ENCODE measurements at regions not wholly inside any gene's neighbourhood (a gene's known extent, or its start where the extent isn't known, plus 50 kb on each side); places are given as distances from the start of the nearest gene placed in this dataset.

DNA sequence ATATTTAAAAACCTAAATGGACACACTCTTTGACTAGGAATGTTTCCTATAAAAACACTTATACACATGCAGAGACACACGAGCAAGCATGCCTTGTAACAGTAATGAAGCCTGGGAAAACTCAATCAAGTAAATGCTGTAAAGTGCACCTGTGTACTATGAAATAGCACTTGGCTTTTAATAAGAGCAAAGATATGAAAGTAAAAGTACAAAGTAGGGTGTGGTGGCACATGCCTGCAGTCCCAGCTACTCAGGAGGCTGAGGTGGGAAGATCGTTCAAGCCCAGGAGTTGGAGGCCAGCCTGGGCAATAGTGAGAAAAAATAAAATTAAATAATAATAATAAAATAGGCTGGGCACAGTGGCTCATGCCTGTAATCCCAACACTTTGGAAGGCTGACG lies 166.9 kb upstream of the GRK3 start:
- Histone ChIP-seq H3K9me3 (ENCODE audit: low read length) (no peaks in the 10 kb centered on the region), H4K20me1 (ENCODE audit: insufficient read depth, low read length) (peaks cover 49% of the 10 kb centered on the region), H3K4me2 (ENCODE audit: low read depth, low read length) (no peak overlapping the region), H3K36me3 (replicated peaks in 1 of 2; ENCODE audit: control insufficient read depth in 1 of 2, insufficient read depth in 2 of 2, low read length in 2 of 2) (no peaks in the 10 kb centered on the region), H3K27me3 (ENCODE audit: control insufficient read depth in 1 of 2, insufficient read depth in 2 of 2, low read length in 2 of 2) (no peaks in the 10 kb centered on the region), H3K4me3 (replicated peaks in 1 of 3; ENCODE audit: insufficient read depth in 1 of 3, low read depth in 2 of 3, low read length in 3 of 3) (no peak overlapping the region), H3K27ac (ENCODE audit: extremely low read length, insufficient read depth, low read length) (no peak overlapping the region), H2AFZ (ENCODE audit: low read length) (no peak overlapping the region), H3K4me1 (ENCODE audit: insufficient read depth, low read length) (peaks cover 92% of the 10 kb centered on the region), H3K9ac (ENCODE audit: insufficient read depth, low read depth, low read length) (no peak overlapping the region), H3K79me2 (ENCODE audit: insufficient read depth, low read length) (peaks cover 70% of the 10 kb centered on the region)
- CTCF ChIA-PET (ENCODE audit: low intra/inter-chr PET ratio, low total read pairs): no interaction called here
- in situ Hi-C loops (cut with HindIII; ENCODE audit: extremely low pct_ligation_motif_present, low pct_unique_long_range_greater_than_20kb) (no loop called here), intact Hi-C loops (cut with micrococcal nuclease; ENCODE audit: unreplicated experiment) (no loop called here)
- BruUV-seq (replicated peaks): no TSS peak
- POLR2A ChIA-PET: no interaction called here
- WGBS (ENCODE audit: low lambda C conversion rate): 91% methylated on average over 3 of the region's 3 CpGs
- DNase-seq (ENCODE audit: low spot score): no peak
- ATAC-seq: no peak
- no peak for FAIRE-seq
- no peak for TF ChIP-seq MEF2D (CRISPR knock-in tag; IDR thresholded peaks at IDR 0.05)
- TF ChIP-seq, protein P1, sequence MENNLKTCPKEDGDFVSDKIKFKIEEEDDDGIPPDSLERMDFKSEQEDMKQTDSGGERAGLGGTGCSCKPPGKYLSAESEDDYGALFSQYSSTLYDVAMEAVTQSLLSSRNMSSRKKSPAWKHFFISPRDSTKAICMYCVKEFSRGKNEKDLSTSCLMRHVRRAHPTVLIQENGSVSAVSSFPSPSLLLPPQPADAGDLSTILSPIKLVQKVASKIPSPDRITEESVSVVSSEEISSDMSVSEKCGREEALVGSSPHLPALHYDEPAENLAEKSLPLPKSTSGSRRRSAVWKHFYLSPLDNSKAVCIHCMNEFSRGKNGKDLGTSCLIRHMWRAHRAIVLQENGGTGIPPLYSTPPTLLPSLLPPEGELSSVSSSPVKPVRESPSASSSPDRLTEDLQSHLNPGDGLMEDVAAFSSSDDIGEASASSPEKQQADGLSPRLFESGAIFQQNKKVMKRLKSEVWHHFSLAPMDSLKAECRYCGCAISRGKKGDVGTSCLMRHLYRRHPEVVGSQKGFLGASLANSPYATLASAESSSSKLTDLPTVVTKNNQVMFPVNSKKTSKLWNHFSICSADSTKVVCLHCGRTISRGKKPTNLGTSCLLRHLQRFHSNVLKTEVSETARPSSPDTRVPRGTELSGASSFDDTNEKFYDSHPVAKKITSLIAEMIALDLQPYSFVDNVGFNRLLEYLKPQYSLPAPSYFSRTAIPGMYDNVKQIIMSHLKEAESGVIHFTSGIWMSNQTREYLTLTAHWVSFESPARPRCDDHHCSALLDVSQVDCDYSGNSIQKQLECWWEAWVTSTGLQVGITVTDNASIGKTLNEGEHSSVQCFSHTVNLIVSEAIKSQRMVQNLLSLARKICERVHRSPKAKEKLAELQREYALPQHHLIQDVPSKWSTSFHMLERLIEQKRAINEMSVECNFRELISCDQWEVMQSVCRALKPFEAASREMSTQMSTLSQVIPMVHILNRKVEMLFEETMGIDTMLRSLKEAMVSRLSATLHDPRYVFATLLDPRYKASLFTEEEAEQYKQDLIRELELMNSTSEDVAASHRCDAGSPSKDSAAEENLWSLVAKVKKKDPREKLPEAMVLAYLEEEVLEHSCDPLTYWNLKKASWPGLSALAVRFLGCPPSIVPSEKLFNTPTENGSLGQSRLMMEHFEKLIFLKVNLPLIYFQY (CRISPR knock-in tag; IDR thresholded peaks at IDR 0.05; ENCODE audit: borderline replicate concordance): no peak
- TF ChIP-seq HNRNPL (IDR thresholded peaks at IDR 0.05; ENCODE audit: low read depth, low read length): no peak
- TF ChIP-seq, protein P2, sequence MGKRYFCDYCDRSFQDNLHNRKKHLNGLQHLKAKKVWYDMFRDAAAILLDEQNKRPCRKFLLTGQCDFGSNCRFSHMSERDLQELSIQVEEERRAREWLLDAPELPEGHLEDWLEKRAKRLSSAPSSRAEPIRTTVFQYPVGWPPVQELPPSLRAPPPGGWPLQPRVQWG (CRISPR knock-in tag; IDR thresholded peaks at IDR 0.05; ENCODE audit: borderline replicate concordance, low read depth): no peak
- TF ChIP-seq TOPORS (CRISPR knock-in tag; IDR thresholded peaks at IDR 0.05): no peak
- TF ChIP-seq ZFP41 (CRISPR knock-in tag; IDR thresholded peaks at IDR 0.05; ENCODE audit: borderline replicate concordance): no peak
- TF ChIP-seq, protein P3, sequence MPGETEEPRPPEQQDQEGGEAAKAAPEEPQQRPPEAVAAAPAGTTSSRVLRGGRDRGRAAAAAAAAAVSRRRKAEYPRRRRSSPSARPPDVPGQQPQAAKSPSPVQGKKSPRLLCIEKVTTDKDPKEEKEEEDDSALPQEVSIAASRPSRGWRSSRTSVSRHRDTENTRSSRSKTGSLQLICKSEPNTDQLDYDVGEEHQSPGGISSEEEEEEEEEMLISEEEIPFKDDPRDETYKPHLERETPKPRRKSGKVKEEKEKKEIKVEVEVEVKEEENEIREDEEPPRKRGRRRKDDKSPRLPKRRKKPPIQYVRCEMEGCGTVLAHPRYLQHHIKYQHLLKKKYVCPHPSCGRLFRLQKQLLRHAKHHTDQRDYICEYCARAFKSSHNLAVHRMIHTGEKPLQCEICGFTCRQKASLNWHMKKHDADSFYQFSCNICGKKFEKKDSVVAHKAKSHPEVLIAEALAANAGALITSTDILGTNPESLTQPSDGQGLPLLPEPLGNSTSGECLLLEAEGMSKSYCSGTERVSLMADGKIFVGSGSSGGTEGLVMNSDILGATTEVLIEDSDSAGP (CRISPR knock-in tag; IDR thresholded peaks at IDR 0.05; ENCODE audit: borderline replicate concordance): no peak
- TF ChIP-seq, protein P4, sequence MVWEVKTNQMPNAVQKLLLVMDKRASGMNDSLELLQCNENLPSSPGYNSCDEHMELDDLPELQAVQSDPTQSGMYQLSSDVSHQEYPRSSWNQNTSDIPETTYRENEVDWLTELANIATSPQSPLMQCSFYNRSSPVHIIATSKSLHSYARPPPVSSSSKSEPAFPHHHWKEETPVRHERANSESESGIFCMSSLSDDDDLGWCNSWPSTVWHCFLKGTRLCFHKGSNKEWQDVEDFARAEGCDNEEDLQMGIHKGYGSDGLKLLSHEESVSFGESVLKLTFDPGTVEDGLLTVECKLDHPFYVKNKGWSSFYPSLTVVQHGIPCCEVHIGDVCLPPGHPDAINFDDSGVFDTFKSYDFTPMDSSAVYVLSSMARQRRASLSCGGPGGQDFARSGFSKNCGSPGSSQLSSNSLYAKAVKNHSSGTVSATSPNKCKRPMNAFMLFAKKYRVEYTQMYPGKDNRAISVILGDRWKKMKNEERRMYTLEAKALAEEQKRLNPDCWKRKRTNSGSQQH (CRISPR knock-in tag; IDR thresholded peaks at IDR 0.05; ENCODE audit: low read depth): no peak
- no peak for TF ChIP-seq TAF15 (IDR thresholded peaks at IDR 0.05; ENCODE audit: low read depth, low read length, poor library complexity, severe bottlenecking)
- TF ChIP-seq ZNF282 (IDR thresholded peaks at IDR 0.05; ENCODE audit: partially characterized antibody): no peak
- no peak for TF ChIP-seq AKAP8 (CRISPR knock-in tag; IDR thresholded peaks at IDR 0.05)
- TF ChIP-seq ZNF234 (CRISPR knock-in tag; conservative IDR thresholded peaks at IDR 0.05): no peak
- no peak for TF ChIP-seq ZNF550 (CRISPR knock-in tag; IDR thresholded peaks at IDR 0.05; ENCODE audit: borderline replicate concordance)
- no peak for TF ChIP-seq ZNF562 (CRISPR knock-in tag; IDR thresholded peaks at IDR 0.05; ENCODE audit: borderline replicate concordance)
- TF ChIP-seq ZNF83 (CRISPR knock-in tag; IDR thresholded peaks at IDR 0.05; ENCODE audit: borderline replicate concordance): no peak

Data from HepG2 (cell line).